ENCODE measurements at regions not wholly inside any gene's neighbourhood (a gene's known extent, or its start where the extent isn't known, plus 50 kb on each side); places are given as distances from the start of the nearest gene placed in this dataset.

DNA sequence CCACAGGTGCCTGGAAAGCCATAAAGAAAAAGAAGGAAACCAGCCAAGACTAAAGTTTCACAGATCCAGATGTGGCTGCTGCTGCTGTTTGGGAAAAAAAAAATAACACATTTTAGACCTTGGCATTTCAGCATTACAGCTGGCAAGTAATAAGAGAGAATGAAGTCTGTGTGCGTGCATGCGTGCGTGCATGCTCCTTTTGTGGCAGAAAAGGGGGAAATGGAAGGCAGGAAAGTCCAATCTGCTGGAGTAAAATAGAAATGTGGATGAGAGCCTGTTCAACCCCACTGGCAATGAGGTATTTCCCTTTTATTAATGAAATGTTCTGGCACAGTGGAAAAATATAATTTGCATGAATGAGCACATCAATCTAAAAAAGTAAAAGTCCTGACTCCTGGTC lies 137.0 kb upstream of the SEMA3A start:
- no peak overlapping the region for H3K27ac Mint-ChIP-seq
- ChIA-PET CTCF (no interaction called here), POLR2A (no interaction called here)
- H3K4me1 Mint-ChIP-seq = peaks cover 3% of the 10 kb centered on the region
- ATAC-seq (ENCODE audit: low read depth) (no peak), DNase-seq (no peak)
- intact Hi-C loops (cut with micrococcal nuclease) = no loop called here
- no peak for TF ChIP-seq CTCF (IDR thresholded peaks at IDR 0.05)
- no peaks in the 10 kb centered on the region for H3K27me3 Mint-ChIP-seq
- H3K36me3 Mint-ChIP-seq (ENCODE audit: low read depth) = no peaks in the 10 kb centered on the region
- H3K4me3 Mint-ChIP-seq = no peak overlapping the region
- H3K9me3 Mint-ChIP-seq = peaks cover 2% of the 10 kb centered on the region

DNA sequence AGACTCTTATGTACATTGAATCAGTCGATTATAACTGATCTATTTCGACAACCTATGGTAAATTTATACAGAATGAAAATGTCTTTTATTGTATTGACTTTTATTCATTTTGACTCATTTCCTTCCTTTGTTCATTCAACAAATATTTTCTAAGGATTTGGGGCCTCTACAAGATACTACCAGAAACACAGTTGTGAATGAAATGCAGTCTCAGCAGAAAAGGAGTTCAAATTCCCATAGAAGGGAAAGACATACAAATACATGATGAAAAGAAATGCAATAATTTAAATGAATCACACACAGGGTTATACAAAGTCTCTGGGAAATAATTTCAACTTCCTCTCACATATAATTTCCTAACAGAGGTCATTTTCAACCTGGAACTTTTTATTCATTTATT lies 134.0 kb upstream of the SEMA3A start:
- ATAC-seq (ENCODE audit: low read depth) = no peak
- Mint-ChIP-seq H3K27me3 (no peaks in the 10 kb centered on the region), H3K4me3 (no peak overlapping the region), H3K4me1 (no peaks in the 10 kb centered on the region), H3K36me3 (ENCODE audit: low read depth) (no peaks in the 10 kb centered on the region), H3K27ac (no peak overlapping the region), H3K9me3 (no peaks in the 10 kb centered on the region)
- TF ChIP-seq CTCF (IDR thresholded peaks at IDR 0.05) = no peak
- no peak for DNase-seq
- ChIA-PET CTCF (no interaction called here), POLR2A (no interaction called here)
- intact Hi-C loops (cut with micrococcal nuclease) = no loop called here

GRCh38 chr7:84324136-84324630 lies 129.6 kb upstream of the SEMA3A start:
- DNase-seq (no peak), ATAC-seq (ENCODE audit: low read depth) (no peak)
- intact Hi-C loops (cut with micrococcal nuclease) = no loop called here
- ChIA-PET CTCF (no interaction called here), POLR2A (no interaction called here)
- no peaks in the 10 kb centered on the region for H3K27me3 Mint-ChIP-seq
- H3K36me3 Mint-ChIP-seq (ENCODE audit: low read depth) = no peaks in the 10 kb centered on the region
- no peaks in the 10 kb centered on the region for H3K4me1 Mint-ChIP-seq
- no peak overlapping the region for H3K4me3 Mint-ChIP-seq
- peaks cover 5% of the 10 kb centered on the region for H3K9me3 Mint-ChIP-seq
- TF ChIP-seq CTCF (IDR thresholded peaks at IDR 0.05) = no peak
- H3K27ac Mint-ChIP-seq = no peak overlapping the region

DNA sequence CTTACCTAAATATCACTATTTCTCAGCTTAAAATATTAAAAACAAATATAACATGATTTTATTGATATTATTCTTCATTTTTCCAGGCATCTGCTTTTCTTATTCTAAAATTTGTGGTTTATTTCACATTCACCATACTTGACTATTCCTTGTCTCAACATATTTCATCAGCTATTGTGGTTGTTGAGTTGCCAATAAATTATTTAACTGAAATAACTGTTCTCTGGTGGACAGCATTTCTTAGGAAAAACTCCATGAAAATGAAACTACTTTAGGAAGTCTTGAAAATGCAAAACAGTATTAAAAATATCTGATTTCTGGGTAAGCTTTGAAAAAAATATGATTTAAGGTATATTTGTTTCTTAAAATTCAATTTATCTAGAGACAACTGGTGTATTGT lies 122.9 kb upstream of the SEMA3A start:
- DNase-seq (no peak), ATAC-seq (ENCODE audit: low read depth) (no peak)
- Mint-ChIP-seq H3K27me3 (no peaks in the 10 kb centered on the region), H3K4me1 (no peaks in the 10 kb centered on the region), H3K9me3 (peaks cover 5% of the 10 kb centered on the region), H3K4me3 (no peak overlapping the region), H3K27ac (no peak overlapping the region), H3K36me3 (ENCODE audit: low read depth) (no peaks in the 10 kb centered on the region)
- intact Hi-C loops (cut with micrococcal nuclease) = no loop called here
- CTCF ChIA-PET = no interaction called here
- no peak for TF ChIP-seq CTCF (IDR thresholded peaks at IDR 0.05)
- POLR2A ChIA-PET = interaction anchor here (0.7 kb wide), 1 partner anchor 1858 kb away, joined by 6 read pairs; no protein-coding TSS in a partner anchor

GRCh38 chr7:84314263-84314662 lies 119.7 kb upstream of the SEMA3A start:
- ATAC-seq (ENCODE audit: low read depth) = no peak
- Mint-ChIP-seq H3K9me3 (no peaks in the 10 kb centered on the region), H3K27ac (no peak overlapping the region), H3K4me1 (no peaks in the 10 kb centered on the region), H3K4me3 (no peak overlapping the region), H3K36me3 (ENCODE audit: low read depth) (no peaks in the 10 kb centered on the region), H3K27me3 (no peaks in the 10 kb centered on the region)
- TF ChIP-seq CTCF (IDR thresholded peaks at IDR 0.05) = no peak
- ChIA-PET POLR2A (no interaction called here), CTCF (no interaction called here)
- intact Hi-C loops (cut with micrococcal nuclease) = no loop called here
- no peak for DNase-seq
